Uterus (tissue), 3 donors: ENCODE measurements at regions not wholly inside any gene's neighbourhood (a gene's known extent, or its start where the extent isn't known, plus 50 kb on each side); places are given as distances from the start of the nearest gene placed in this dataset.

Experiments used
- DNase-seq, 2 donors: peaks; one replicate each; pipeline ENCODE4 v3.0.0-alpha.2; 2019 to 2020
- H3K27ac ChIP-seq, 2 donors: fragments of 200-600 bp; sonication (generic); 1 replicate in 1 of 2; 2 replicates in 1 of 2; pipeline ENCODE4 v1.5.1; 2016 to 2018
- H3K27me3 ChIP-seq, 2 donors: fragments of 200-600 bp; sonication (generic); one replicate each; pipeline ENCODE4 v1.5.1; 2018 to 2019; ENCODE audit warnings: control low read depth in 1 of 2
- H3K36me3 ChIP-seq, 2 donors: fragments of 200-600 bp; sonication (generic); one replicate each; pipeline ENCODE4 v1.5.1; 2019; ENCODE audit warnings: control low read depth in 1 of 2
- H3K4me1 ChIP-seq, 2 donors: fragments of 200-600 bp; sonication (generic); one replicate each; pipeline ENCODE4 v1.5.1; 2018 to 2019; ENCODE audit warnings: control low read depth in 1 of 2
- H3K4me3 ChIP-seq, 2 donors: fragments of 200-600 bp; sonication (generic); 1 replicate in 1 of 2; 2 replicates in 1 of 2; pipeline ENCODE4 v1.5.1; 2018 to 2019; ENCODE audit warnings: mild to moderate bottlenecking in 1 of 2
- H3K9me3 ChIP-seq, 2 donors: fragments of 200-600 bp; sonication (generic); one replicate each; pipeline ENCODE4 v1.5.1; 2019; ENCODE audit warnings: control low read depth in 1 of 2
- CTCF ChIP-seq, 4 experiments: fragments of 200-600 bp in 2 of 4; fragments of 450-650 bp in 2 of 4; sonication (generic) in 2 of 4; IDR thresholded peaks; one replicate each; pipeline ENCODE4 v1.5.1; 2016 to 2019; ENCODE audit warnings: antibody characterized with exemption in 4 of 4, mild to moderate bottlenecking in 2 of 4, moderate library complexity in 1 of 4
- POLR2A ChIP-seq, 2 donors: fragments of 450-650 bp; IDR thresholded peaks; one replicate each; pipeline ENCODE4 v1.6.1; 2016; ENCODE audit warnings: antibody characterized with exemption in 2 of 2, mild to moderate bottlenecking in 1 of 2, moderate library complexity in 1 of 2
- intact Hi-C: fragments of 100-400 bp; cut with DNase I; formaldehyde crosslinking; loops from one replicate; pipeline ENCODE4 v1.15.1; 2023; ENCODE audit warnings: low total_unique reads
- donor health status: DM: yes; HTN: yes; CAD: no.

- Histone ChIP-seq H3K27me3 (no peaks in the 10 kb centered on the region), H3K4me3 (no peak overlapping the region), H3K36me3 (no peaks in the 10 kb centered on the region), H3K4me1 (no peaks in the 10 kb centered on the region), H3K9me3 (no peaks in the 10 kb centered on the region), H3K27ac (no peak overlapping the region)
- DNase-seq = no peak
- TF ChIP-seq POLR2A (IDR thresholded peaks at IDR 0.05) (no peak), CTCF (IDR thresholded peaks at IDR 0.05) (no peak)
- intact Hi-C loops = no loop called here
Measured at GRCh38 chr4:100754751-100755150, 236.9 kb upstream of the EMCN start.

DNA sequence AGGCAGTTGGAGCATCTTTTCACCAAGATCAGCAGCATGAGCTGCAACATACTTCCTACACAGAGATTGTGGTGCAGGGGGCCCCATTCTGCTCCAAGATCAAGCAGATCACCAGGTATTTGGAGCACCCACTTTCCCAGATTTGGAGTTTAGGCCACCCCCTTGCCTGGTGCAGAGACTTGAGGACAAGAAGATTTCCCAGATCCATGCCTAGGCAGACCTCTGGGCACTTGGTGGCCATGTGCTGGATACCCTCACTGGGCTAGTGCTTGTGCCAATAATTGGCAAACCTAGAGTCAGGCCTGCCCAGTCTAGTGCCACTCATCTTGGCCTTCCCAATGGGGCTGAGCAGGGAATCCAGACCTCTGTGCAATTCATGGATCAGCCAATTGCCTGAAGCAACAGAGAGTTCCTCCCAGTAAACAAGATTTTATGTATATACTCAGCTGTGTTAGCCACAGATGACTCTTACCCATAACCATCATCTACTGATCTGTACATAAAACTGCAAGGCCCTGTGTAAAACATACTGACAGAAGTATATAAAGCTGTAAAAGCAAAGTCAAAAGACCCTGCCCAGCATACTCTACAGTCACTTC lies 228.4 kb upstream of the EMCN start:
- intact Hi-C loops = no loop called here
- no peaks in the 10 kb centered on the region for H3K27me3 ChIP-seq
- H3K27ac ChIP-seq = no peak overlapping the region
- TF ChIP-seq POLR2A (IDR thresholded peaks at IDR 0.05) (no peak), CTCF (IDR thresholded peaks at IDR 0.05) (no peak)
- H3K4me1 ChIP-seq = no peaks in the 10 kb centered on the region
- no peak overlapping the region for H3K4me3 ChIP-seq
- no peaks in the 10 kb centered on the region for H3K36me3 ChIP-seq
- H3K9me3 ChIP-seq = no peaks in the 10 kb centered on the region
- no peak for DNase-seq

DNA sequence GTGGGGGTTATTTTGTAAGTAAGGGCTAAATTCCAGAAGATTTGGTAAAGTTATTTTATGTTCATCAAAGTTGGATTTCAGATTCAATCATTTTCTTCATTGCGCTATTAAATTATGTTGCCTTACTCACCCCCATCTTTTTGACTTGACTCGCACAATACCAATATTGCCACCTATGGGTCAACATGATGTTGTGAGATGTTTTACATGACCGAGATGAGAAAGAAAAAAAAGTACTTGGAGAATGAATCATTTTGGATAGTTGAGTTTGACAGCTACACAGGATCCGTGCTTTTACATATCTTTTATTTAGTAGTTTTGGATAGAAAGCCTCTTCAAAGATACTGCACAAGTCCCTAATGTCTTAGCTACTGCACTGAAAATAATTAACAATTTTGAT lies 224.2 kb upstream of the EMCN start:
- intact Hi-C loops = no loop called here
- no peaks in the 10 kb centered on the region for H3K36me3 ChIP-seq

DNA sequence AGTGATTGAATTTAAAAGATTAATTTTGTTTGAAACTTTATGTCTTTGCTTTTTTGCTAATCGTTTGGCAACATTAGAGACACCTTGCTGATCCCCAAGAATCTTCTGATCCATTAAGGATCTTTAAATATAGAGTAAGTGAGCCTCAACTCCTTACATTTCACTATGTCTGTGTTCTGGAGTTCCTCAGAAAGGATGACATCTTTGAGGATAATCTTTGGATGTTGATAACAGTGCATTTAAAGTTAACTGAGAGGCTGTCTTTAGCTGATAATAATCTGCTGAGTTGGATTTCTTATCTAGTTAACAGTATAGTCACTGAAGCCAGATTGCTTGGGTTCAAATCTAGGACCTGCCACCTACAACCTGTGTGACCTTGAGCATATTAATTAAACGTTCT lies 221.6 kb upstream of the EMCN start:
- intact Hi-C loops = no loop called here
- no peak overlapping the region for H3K4me3 ChIP-seq
- TF ChIP-seq CTCF (IDR thresholded peaks at IDR 0.05) (no peak), POLR2A (IDR thresholded peaks at IDR 0.05) (no peak)
- H3K36me3 ChIP-seq = no peaks in the 10 kb centered on the region
- no peak overlapping the region for H3K27ac ChIP-seq
- no peaks in the 10 kb centered on the region for H3K4me1 ChIP-seq
- H3K27me3 ChIP-seq = no peaks in the 10 kb centered on the region
- H3K9me3 ChIP-seq = no peaks in the 10 kb centered on the region
- no peak for DNase-seq

More for the DNA sequence above, 224.2 kb upstream of the EMCN start:
- Histone ChIP-seq H3K27ac (no peak overlapping the region), H3K4me1 (no peaks in the 10 kb centered on the region), H3K27me3 (no peaks in the 10 kb centered on the region), H3K9me3 (no peaks in the 10 kb centered on the region), H3K4me3 (no peak overlapping the region)
- no peak for DNase-seq
- no peak for TF ChIP-seq POLR2A (IDR thresholded peaks at IDR 0.05)
- TF ChIP-seq CTCF (IDR thresholded peaks at IDR 0.05) = peak in 1 of 4 experiments; percentile 42

- no peaks in the 10 kb centered on the region for H3K36me3 ChIP-seq
- intact Hi-C loops = no loop called here
- H3K27me3 ChIP-seq = no peaks in the 10 kb centered on the region
- no peaks in the 10 kb centered on the region for H3K4me1 ChIP-seq
- H3K4me3 ChIP-seq = no peak overlapping the region
- peak overlapping the region; percentile 40 to 49 for H3K27ac ChIP-seq
- peaks cover 0 to 1% of the 10 kb centered on the region in 2 donors for H3K9me3 ChIP-seq
- peak in 1 of 2 donors; percentile 38 for DNase-seq
- no peak for TF ChIP-seq CTCF (IDR thresholded peaks at IDR 0.05)
- no peak for TF ChIP-seq POLR2A (IDR thresholded peaks at IDR 0.05)
Measured at GRCh38 chr4:100738196-100739165, 220.7 kb upstream of the EMCN start.
